OCI-LY3 (cell line): ENCODE measurements at regions not wholly inside any gene's neighbourhood (a gene's known extent, or its start where the extent isn't known, plus 50 kb on each side); places are given as distances from the start of the nearest gene placed in this dataset.

ENCODE experiments used
- H2AFZ ChIP-seq: fragments of 200-600, 300-600 bp; shearing (Covaris generic); 2 replicates; pipeline ENCODE4 v1.6.0; 2014; ENCODE audit warnings: antibody characterized with exemption, low read depth, low read length
- H3K27ac ChIP-seq: fragments of 200-600, 300-600 bp; sonication (generic); 2 replicates; pipeline ENCODE4 v1.5.1; 2014; ENCODE audit warnings: mild to moderate bottlenecking, low read length, moderate library complexity, mixed read lengths
- H3K27me3 ChIP-seq: fragments of 200-600, 300-600 bp; sonication (generic); 2 replicates; pipeline ENCODE4 v1.6.1; 2014; ENCODE audit warnings: low read depth, low read length, mixed read lengths
- H3K36me3 ChIP-seq: fragments of 200-600, 300-600 bp; sonication (generic); replicated peaks from 2 replicates; pipeline ENCODE3; 2014; ENCODE audit warnings: low read depth, low read length, mixed read lengths
- H3K4me1 ChIP-seq: fragments of 300-600, 200-600 bp; sonication (generic); 2 replicates; pipeline ENCODE4 v1.6.1; 2014; ENCODE audit warnings: low read length, mixed read lengths
- H3K4me2 ChIP-seq: fragments of 200-600, 300-600 bp; sonication (generic); 2 replicates; pipeline ENCODE4 v1.6.1; 2014; ENCODE audit warnings: low read length, mixed read lengths
- H3K4me3 ChIP-seq: fragments of 300-600, 200-600 bp; sonication (generic); 2 replicates; pipeline ENCODE4 v1.5.1; 2014; ENCODE audit warnings: antibody characterized with exemption, mild to moderate bottlenecking, low read length, moderate library complexity
- H3K79me2 ChIP-seq: fragments of 300-600, 200-600 bp; shearing (Covaris generic); 2 replicates; pipeline ENCODE4 v1.6.1; 2014; ENCODE audit warnings: mild to moderate bottlenecking, low read length, mixed read lengths
- H3K9ac ChIP-seq: fragments of 300-600, 200-600 bp; shearing (Covaris generic); 2 replicates; pipeline ENCODE4 v1.6.0; 2014; ENCODE audit warnings: mild to moderate bottlenecking, low read length, moderate library complexity
- H3K9me3 ChIP-seq: fragments of 200-600, 300-600 bp; shearing (Covaris generic); 2 replicates; pipeline ENCODE4 v1.6.1; 2014; ENCODE audit warnings: low read length, mixed read lengths; ENCODE audit not compliant: insufficient read depth
- H4K20me1 ChIP-seq: fragments of 200-600, 300-600 bp; sonication (generic); 2 replicates; pipeline ENCODE4 v1.6.1; 2016; ENCODE audit warnings: low read length, mixed read lengths; ENCODE audit not compliant: insufficient read depth
- CTCF ChIP-seq: fragments of 200-600, 300-600 bp; sonication (generic); IDR thresholded peaks from 2 replicates; pipeline ENCODE4 v1.5.1; 2014; ENCODE audit warnings: antibody characterized with exemption, low read length, low read depth
- EZH2phosphoT487 ChIP-seq: fragments of 200-600 bp; shearing (Covaris generic); IDR thresholded peaks from 2 replicates; pipeline ENCODE4 v1.6.1; 2018; ENCODE audit warnings: antibody characterized with exemption, mixed run types, low read depth

- TF ChIP-seq EZH2phosphoT487 (no peak), CTCF (no peak)
- Histone ChIP-seq H3K4me3 (no peak overlapping the region), H3K27me3 (no peaks in the 10 kb centered on the region), H3K79me2 (no peaks in the 10 kb centered on the region), H3K27ac (no peak overlapping the region), H3K4me1 (no peaks in the 10 kb centered on the region), H4K20me1 (no peaks in the 10 kb centered on the region), H3K36me3 (no peaks in the 10 kb centered on the region), H3K9me3 (no peaks in the 10 kb centered on the region), H3K4me2 (no peak overlapping the region), H3K9ac (no peak overlapping the region), H2AFZ (no peak overlapping the region)
Measured at GRCh38 chr10:71043858-71044257, 155.5 kb upstream of the PCBD1 start.

GRCh38 chr10:71044720-71045119 is 156.4 kb upstream of the PCBD1 start:
- no peaks in the 10 kb centered on the region for H3K36me3 ChIP-seq
- H3K9ac ChIP-seq = no peak overlapping the region
- no peak overlapping the region for H3K27ac ChIP-seq
- no peaks in the 10 kb centered on the region for H4K20me1 ChIP-seq
- H3K4me1 ChIP-seq = no peaks in the 10 kb centered on the region
- H3K4me3 ChIP-seq = no peak overlapping the region
- no peak overlapping the region for H3K4me2 ChIP-seq
- no peak overlapping the region for H2AFZ ChIP-seq
- H3K79me2 ChIP-seq = no peaks in the 10 kb centered on the region
- H3K9me3 ChIP-seq = no peaks in the 10 kb centered on the region
- no peaks in the 10 kb centered on the region for H3K27me3 ChIP-seq
- TF ChIP-seq EZH2phosphoT487 (no peak), CTCF (no peak)

- H3K27me3 ChIP-seq = no peaks in the 10 kb centered on the region
- H3K4me3 ChIP-seq = no peak overlapping the region
- TF ChIP-seq CTCF (no peak), EZH2phosphoT487 (no peak)
Measured at GRCh38 chr10:71045204-71045809, 156.9 kb upstream of the PCBD1 start.

GRCh38 chr10:71045936-71046335 is 157.6 kb upstream of the PCBD1 start:
- Histone ChIP-seq H3K4me1 (no peaks in the 10 kb centered on the region), H3K4me3 (no peak overlapping the region), H3K27me3 (no peaks in the 10 kb centered on the region), H2AFZ (no peak overlapping the region), H3K4me2 (no peak overlapping the region), H3K27ac (no peak overlapping the region), H3K36me3 (no peaks in the 10 kb centered on the region), H3K9me3 (no peaks in the 10 kb centered on the region), H3K79me2 (no peaks in the 10 kb centered on the region), H3K9ac (no peak overlapping the region), H4K20me1 (no peaks in the 10 kb centered on the region)
- TF ChIP-seq EZH2phosphoT487 (no peak), CTCF (no peak)

More at GRCh38 chr10:71045204-71045809, 156.9 kb upstream of the PCBD1 start:
- no peak overlapping the region for H3K9ac ChIP-seq
- H2AFZ ChIP-seq = no peak overlapping the region
- H3K36me3 ChIP-seq = no peaks in the 10 kb centered on the region
- H3K27ac ChIP-seq = no peak overlapping the region
- H3K9me3 ChIP-seq = no peaks in the 10 kb centered on the region
- no peaks in the 10 kb centered on the region for H3K79me2 ChIP-seq
- no peaks in the 10 kb centered on the region for H4K20me1 ChIP-seq
- H3K4me2 ChIP-seq = no peak overlapping the region
- H3K4me1 ChIP-seq = no peaks in the 10 kb centered on the region
